ENCODE measurements at regions not wholly inside any gene's neighbourhood (a gene's known extent, or its start where the extent isn't known, plus 50 kb on each side); places are given as distances from the start of the nearest gene placed in this dataset.

DNA sequence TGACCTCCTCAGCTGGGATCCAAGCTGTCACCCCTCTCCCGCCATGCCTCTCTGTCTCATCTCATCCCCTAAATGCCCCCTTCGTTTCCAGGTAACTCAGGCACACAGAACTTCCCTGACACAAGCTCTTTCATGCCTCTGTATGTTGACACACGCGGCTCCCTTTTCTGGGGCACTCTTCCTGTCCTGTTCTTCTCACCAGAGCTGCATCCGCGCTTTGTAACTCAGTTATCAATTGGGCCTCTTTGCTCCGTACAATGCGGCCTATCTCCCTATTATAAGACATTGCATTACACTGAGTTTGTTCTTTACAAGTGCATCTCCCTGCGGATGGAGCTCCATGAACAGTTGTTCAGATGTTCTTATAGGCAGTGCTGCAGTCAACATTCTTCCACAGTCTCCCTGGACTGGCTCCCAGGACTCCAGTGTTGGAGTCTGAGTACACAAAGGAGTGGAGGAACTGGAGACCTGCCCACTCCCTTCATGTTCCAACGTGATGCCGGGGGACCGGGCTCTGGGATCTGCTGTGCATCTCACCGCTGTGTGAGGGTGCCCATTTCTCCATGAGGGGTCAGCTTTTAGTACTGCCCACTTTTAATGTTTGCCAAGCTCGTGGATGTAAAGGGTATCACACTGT is 56.9 kb upstream of the TNS3 start:
- Histone ChIP-seq H3K9ac (ENCODE audit: low read length) (no peak overlapping the region), H3K9me3 (ENCODE audit: insufficient read depth, low read length) (peaks cover 5% of the 10 kb centered on the region; the same call in 1 of the 2 replicates), H3K4me1 (ENCODE audit: low read length) (peaks cover 9% of the 10 kb centered on the region; the same call in 1 of the 2 replicates), H2AFZ (ENCODE audit: low read depth, low read length) (no peak overlapping the region), H4K20me1 (ENCODE audit: insufficient read depth, low read length) (no peaks in the 10 kb centered on the region), H3K27me3 (ENCODE audit: low read depth, low read length) (no peaks in the 10 kb centered on the region), H3K36me3 (replicated peaks; ENCODE audit: low read depth, low read length) (peaks cover 2% of the 10 kb centered on the region), H3K4me2 (ENCODE audit: low read length) (no peak overlapping the region), H3K79me2 (ENCODE audit: low read length) (no peaks in the 10 kb centered on the region), H3K27ac (ENCODE audit: low read length) (no peak overlapping the region), H3K4me3 (ENCODE audit: low read length) (no peak overlapping the region)
- no peak for TF ChIP-seq EZH2phosphoT487 (IDR thresholded peaks at IDR 0.05; ENCODE audit: low read depth)
- TF ChIP-seq, protein P1, sequence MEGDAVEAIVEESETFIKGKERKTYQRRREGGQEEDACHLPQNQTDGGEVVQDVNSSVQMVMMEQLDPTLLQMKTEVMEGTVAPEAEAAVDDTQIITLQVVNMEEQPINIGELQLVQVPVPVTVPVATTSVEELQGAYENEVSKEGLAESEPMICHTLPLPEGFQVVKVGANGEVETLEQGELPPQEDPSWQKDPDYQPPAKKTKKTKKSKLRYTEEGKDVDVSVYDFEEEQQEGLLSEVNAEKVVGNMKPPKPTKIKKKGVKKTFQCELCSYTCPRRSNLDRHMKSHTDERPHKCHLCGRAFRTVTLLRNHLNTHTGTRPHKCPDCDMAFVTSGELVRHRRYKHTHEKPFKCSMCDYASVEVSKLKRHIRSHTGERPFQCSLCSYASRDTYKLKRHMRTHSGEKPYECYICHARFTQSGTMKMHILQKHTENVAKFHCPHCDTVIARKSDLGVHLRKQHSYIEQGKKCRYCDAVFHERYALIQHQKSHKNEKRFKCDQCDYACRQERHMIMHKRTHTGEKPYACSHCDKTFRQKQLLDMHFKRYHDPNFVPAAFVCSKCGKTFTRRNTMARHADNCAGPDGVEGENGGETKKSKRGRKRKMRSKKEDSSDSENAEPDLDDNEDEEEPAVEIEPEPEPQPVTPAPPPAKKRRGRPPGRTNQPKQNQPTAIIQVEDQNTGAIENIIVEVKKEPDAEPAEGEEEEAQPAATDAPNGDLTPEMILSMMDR (IDR thresholded peaks at IDR 0.05; ENCODE audit: low read depth, low read length): no peak

DNA sequence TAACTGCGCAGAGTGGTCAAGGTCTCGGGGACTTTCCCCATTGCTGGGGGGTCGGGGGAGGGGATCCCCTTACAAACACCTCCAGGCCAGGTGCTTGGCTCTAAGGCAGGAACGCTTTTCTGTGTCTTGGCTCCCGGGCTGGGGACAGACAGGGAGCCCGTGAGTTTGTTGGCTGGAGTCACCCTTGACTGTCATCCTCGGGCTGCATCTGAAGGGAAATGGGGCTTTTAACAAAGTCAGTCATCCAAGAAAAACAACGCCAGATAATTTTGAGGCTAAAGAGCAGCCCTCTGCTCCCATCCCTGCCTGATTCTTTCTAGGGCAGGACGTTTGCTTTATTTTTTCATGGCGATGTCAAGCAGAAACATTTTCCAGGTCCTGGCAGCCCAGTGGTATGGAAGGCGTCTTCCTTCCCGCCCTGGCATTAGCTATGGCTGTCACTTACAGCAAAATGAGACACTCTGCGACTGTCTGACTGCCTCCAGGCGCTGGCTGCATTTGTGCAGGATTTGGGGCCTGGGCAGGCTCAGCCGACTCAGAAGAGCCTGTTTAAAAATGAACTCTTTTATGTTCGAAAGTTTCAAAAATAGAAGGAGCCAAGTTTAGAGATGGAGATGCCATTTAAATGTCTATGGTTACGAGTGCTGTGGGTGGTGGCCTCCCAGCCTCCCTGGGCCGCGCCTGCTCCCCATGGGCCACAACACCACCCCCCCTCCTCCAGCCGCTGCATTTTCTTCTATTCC is 54.7 kb upstream of the TNS3 start:
- H3K27ac ChIP-seq (ENCODE audit: low read length): no peak overlapping the region
- no peaks in the 10 kb centered on the region for H3K27me3 ChIP-seq (ENCODE audit: low read depth, low read length)
- no peaks in the 10 kb centered on the region for H3K9me3 ChIP-seq (ENCODE audit: insufficient read depth, low read length)
- H4K20me1 ChIP-seq (ENCODE audit: insufficient read depth, low read length): no peaks in the 10 kb centered on the region
- peak overlapping the region; percentile 15 for H3K4me2 ChIP-seq (ENCODE audit: low read length)
- no peak overlapping the region for H3K9ac ChIP-seq (ENCODE audit: low read length)
- no peak overlapping the region for H2AFZ ChIP-seq (ENCODE audit: low read depth, low read length)
- H3K36me3 ChIP-seq (replicated peaks; ENCODE audit: low read depth, low read length): no peaks in the 10 kb centered on the region
- TF ChIP-seq EZH2phosphoT487 (IDR thresholded peaks at IDR 0.05; ENCODE audit: low read depth): no peak
- TF ChIP-seq, protein P1 (IDR thresholded peaks at IDR 0.05; ENCODE audit: low read depth, low read length): no peak
- H3K79me2 ChIP-seq (ENCODE audit: low read length): no peaks in the 10 kb centered on the region
- H3K4me1 ChIP-seq (ENCODE audit: low read length): peaks cover 9% of the 10 kb centered on the region; the same call in 1 of the 2 replicates
- no peak overlapping the region for H3K4me3 ChIP-seq (ENCODE audit: low read length)

DNA sequence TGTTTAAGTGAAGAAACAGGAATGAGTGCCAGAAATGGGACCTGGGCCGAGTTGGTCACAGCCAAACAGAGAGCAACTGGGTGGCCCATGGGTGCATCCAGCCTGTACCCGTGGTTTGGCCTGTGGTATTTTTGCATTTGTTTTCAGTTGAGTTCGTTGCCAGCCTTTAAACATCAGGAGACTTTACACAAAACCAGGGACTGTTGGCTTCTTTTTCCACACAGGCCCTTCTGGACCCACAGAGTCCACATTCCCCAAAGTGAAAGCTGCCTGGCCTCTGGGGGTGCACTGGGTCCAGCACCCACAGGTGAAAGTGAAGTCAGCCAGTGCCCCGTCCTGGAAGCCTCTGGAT is 54.1 kb upstream of the TNS3 start:
- H3K9me3 ChIP-seq (ENCODE audit: insufficient read depth, low read length): no peaks in the 10 kb centered on the region
- H2AFZ ChIP-seq (ENCODE audit: low read depth, low read length): no peak overlapping the region
- H3K4me2 ChIP-seq (ENCODE audit: low read length): peak overlapping the region; percentile 15
- H3K4me3 ChIP-seq (ENCODE audit: low read length): no peak overlapping the region
- H3K4me1 ChIP-seq (ENCODE audit: low read length): peaks cover 9% of the 10 kb centered on the region; the same call in 1 of the 2 replicates
- H3K9ac ChIP-seq (ENCODE audit: low read length): no peak overlapping the region
- no peaks in the 10 kb centered on the region for H3K27me3 ChIP-seq (ENCODE audit: low read depth, low read length)
- H4K20me1 ChIP-seq (ENCODE audit: insufficient read depth, low read length): no peaks in the 10 kb centered on the region
- H3K79me2 ChIP-seq (ENCODE audit: low read length): no peaks in the 10 kb centered on the region
- H3K36me3 ChIP-seq (replicated peaks; ENCODE audit: low read depth, low read length): no peaks in the 10 kb centered on the region
- no peak overlapping the region for H3K27ac ChIP-seq (ENCODE audit: low read length)
- no peak for TF ChIP-seq EZH2phosphoT487 (IDR thresholded peaks at IDR 0.05; ENCODE audit: low read depth)
- TF ChIP-seq, protein P1 (IDR thresholded peaks at IDR 0.05; ENCODE audit: low read depth, low read length): no peak
